AG04449 (cell line): ENCODE measurements at regions not wholly inside any gene's neighbourhood (a gene's known extent, or its start where the extent isn't known, plus 50 kb on each side); places are given as distances from the start of the nearest gene placed in this dataset.

ENCODE experiments used
- CTCF ChIA-PET: fragments of 350-600 bp; formaldehyde crosslinking; extraction: SDS; loops from one replicate; lab custom pipeline; 2021; ENCODE audit warnings: antibody characterized with exemption; lab: Yijun Ruan, JAX
- POLR2A ChIA-PET: fragments of 400-600, 350-600 bp; formaldehyde crosslinking; extraction: SDS; loops from one replicate; lab custom pipeline; 2020; ENCODE audit warnings: antibody characterized with exemption, inconsistent platforms; lab: Yijun Ruan, JAX
- DNase-seq: peaks from one replicate; pipeline ENCODE4 v3.0.0-alpha.2; 2010; ENCODE audit warnings: low read depth, low spot score
- H3K4me3 ChIP-seq: 2 replicates; pipeline ENCODE4 v1.5.1; 2011; ENCODE audit warnings: low read depth, mild to moderate bottlenecking, control low read depth, low read length
- CTCF ChIP-seq: IDR thresholded peaks from one replicate; pipeline ENCODE4 v1.5.1; 2011; ENCODE audit warnings: mild to moderate bottlenecking, moderate library complexity, low read length, control low read depth, inconsistent platforms; ENCODE audit not compliant: insufficient read depth; ENCODE audit errors: missing control alignments

DNA sequence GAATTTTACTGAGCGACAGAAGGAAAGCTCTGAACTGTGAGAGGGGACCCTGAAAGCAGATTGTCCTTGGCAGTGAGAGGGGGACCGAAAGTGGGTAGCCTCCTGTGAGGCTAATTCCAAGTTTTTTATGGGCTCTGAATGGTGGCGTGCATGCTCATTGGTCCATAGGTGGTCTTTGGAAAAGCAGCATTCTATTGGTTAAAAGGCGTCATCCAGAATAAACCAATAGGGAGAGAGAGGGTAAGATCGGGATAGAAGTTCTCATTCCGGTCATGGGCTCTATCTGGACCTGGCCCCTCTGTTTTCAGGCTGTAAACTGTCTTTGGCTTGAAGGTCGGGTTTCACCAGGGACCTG is 539.8 kb upstream of the PCDH9 start:
- CTCF ChIA-PET = no interaction called here
- POLR2A ChIA-PET = no interaction called here
- TF ChIP-seq CTCF = no peak
- DNase-seq = no peak
- H3K4me3 ChIP-seq = no peak overlapping the region

DNA sequence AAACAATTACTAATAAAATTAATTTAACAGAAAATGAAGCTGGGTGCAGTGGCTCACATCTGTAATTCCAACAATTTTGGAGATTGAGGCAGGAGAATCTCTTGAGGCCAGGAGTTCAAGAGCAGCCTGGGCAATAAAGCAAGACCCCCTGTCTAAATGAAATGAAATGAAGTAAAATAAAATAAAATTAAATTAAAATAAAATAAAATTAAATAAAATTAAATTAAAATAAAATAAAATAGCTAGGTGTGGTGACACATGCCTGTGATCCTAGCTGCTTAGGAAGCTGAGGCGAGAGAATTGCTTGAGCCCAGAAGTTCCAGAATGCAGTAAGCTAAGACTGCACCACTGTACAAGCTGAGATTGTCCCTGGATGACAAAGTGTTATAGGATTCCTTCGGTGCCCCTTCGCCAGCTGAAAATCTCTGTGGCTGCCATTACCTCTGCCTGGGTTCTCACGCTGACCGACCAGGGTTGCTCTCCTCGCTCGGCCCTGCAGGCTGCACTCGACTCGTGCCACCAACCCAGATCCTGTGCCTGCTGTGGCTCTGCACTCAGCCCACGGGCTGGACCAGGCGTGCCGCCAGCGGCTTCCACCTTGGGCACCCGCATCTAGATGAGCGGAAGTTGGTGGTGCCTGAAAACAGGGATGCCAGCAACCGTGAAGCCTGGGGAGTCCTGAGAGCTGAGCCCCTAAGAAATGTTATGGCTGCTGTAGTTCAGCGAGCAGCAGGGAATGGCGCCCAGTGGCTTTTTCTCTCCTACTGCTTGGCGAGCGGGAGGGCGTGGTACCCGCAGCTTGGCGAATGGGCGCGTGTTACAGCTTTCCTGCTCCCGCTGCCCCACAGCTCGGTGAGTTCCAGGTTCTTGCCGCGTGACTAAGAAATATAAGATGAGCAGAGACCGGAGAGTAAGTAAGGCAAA is 539.2 kb upstream of the PCDH9 start:
- CTCF ChIA-PET = no interaction called here
- H3K4me3 ChIP-seq = no peak overlapping the region

GRCh38 chr13:67763984-67764383 is 533.8 kb upstream of the PCDH9 start:
- CTCF ChIA-PET = no interaction called here
- no peak for TF ChIP-seq CTCF
- H3K4me3 ChIP-seq = no peak overlapping the region
- DNase-seq = no peak
- POLR2A ChIA-PET = no interaction called here

More for the DNA sequence above, 539.2 kb upstream of the PCDH9 start:
- POLR2A ChIA-PET = no interaction called here
- TF ChIP-seq CTCF = no peak
- DNase-seq = no peak

GRCh38 chr13:67763384-67763783 is 533.2 kb upstream of the PCDH9 start:
- ChIA-PET POLR2A (no interaction called here), CTCF (no interaction called here)
- DNase-seq = no peak
- no peak overlapping the region for H3K4me3 ChIP-seq
- no peak for TF ChIP-seq CTCF

DNA sequence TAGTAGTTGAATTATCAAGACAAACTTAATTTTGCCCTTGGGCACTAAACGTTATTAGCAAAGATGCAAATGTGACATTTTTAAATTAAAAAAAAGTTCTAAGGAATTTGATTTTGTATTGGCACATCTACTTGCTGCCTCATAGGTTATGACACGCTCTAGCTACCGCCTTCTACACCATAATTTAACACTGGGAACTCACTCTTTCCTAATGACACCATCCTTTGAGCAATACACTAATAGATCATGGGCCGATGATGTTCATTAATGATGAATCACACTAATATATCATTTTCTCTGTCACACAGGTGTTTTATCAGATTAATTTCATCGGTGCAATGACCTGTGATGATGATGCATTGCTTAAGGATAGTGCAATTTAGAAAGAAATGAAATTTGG is 528.8 kb upstream of the PCDH9 start:
- DNase-seq = no peak
- TF ChIP-seq CTCF = no peak
- no peak overlapping the region for H3K4me3 ChIP-seq
- ChIA-PET CTCF (no interaction called here), POLR2A (no interaction called here)

GRCh38 chr13:67754012-67754411 is 523.9 kb upstream of the PCDH9 start:
- no peak for DNase-seq
- TF ChIP-seq CTCF = no peak
- POLR2A ChIA-PET = no interaction called here
- CTCF ChIA-PET = no interaction called here
- no peak overlapping the region for H3K4me3 ChIP-seq
